Prostate gland (tissue), 2 donors: ENCODE measurements at regions not wholly inside any gene's neighbourhood (a gene's known extent, or its start where the extent isn't known, plus 50 kb on each side); places are given as distances from the start of the nearest gene placed in this dataset.

ENCODE experiments used
- POLR2A ChIP-seq: fragments of 450-650 bp; IDR thresholded peaks from one replicate; pipeline ENCODE4 v1.6.1; 2016; ENCODE audit warnings: antibody characterized with exemption, mild to moderate bottlenecking
- TF ChIP-seq, protein P1 (sequence below), 4 experiments: fragments of 200-600 bp in 2 of 4; fragments of 450-650 bp in 2 of 4; sonication (generic) in 2 of 4; IDR thresholded peaks; 1 replicate in 3 of 4; 2 replicates in 1 of 4; pipeline ENCODE4 v1.5.1; 2016 to 2019; ENCODE audit warnings: antibody characterized with exemption in 4 of 4, mild to moderate bottlenecking in 2 of 4, moderate library complexity in 2 of 4

DNA sequence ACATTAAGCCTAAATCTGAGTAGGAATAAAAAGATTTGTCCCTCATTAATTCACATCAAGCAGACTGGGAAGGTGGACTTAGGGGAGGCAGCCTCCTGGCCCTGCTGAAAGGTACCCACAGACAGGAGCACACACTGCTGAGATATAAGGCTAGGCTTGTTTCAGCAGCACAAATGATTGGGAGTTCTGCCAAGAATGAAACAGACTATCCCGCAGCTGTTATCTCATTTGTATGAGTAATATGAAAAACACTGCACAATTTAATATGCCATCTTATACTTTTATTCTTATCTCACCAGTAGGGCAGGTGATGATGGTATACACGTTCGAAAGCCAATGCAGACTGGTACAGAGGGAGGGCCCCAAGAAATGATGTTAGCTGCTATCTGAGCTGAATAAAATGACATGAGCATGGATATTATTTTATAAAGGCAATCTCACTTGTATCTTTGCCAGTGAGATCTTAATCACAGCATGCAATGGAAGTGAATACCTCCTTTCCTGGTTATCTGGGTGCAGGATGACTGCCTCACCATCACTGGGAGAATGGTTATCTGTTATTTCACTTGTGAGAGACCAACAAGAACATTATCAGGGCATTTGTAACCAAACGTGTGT is 258.7 kb upstream of the PPP2R3A start:
- TF ChIP-seq, protein P1, sequence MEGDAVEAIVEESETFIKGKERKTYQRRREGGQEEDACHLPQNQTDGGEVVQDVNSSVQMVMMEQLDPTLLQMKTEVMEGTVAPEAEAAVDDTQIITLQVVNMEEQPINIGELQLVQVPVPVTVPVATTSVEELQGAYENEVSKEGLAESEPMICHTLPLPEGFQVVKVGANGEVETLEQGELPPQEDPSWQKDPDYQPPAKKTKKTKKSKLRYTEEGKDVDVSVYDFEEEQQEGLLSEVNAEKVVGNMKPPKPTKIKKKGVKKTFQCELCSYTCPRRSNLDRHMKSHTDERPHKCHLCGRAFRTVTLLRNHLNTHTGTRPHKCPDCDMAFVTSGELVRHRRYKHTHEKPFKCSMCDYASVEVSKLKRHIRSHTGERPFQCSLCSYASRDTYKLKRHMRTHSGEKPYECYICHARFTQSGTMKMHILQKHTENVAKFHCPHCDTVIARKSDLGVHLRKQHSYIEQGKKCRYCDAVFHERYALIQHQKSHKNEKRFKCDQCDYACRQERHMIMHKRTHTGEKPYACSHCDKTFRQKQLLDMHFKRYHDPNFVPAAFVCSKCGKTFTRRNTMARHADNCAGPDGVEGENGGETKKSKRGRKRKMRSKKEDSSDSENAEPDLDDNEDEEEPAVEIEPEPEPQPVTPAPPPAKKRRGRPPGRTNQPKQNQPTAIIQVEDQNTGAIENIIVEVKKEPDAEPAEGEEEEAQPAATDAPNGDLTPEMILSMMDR (IDR thresholded peaks at IDR 0.05): no peak
- no peak for TF ChIP-seq POLR2A
